ENCODE measurements at regions not wholly inside any gene's neighbourhood (a gene's known extent, or its start where the extent isn't known, plus 50 kb on each side); places are given as distances from the start of the nearest gene placed in this dataset.

GRCh38 chr1:78726686-78727085 is 77.1 kb downstream of the IFI44 start:
- H3K4me1 Mint-ChIP-seq: no peaks in the 10 kb centered on the region
- WGBS (ENCODE audit: extremely low coverage, insufficient read length, low lambda C conversion rate): no CpG with 5 or more reads among the region's 1 CpG

More at GRCh38 chr1:78726686-78727085, 77.1 kb downstream of the IFI44 start:
- Histone ChIP-seq H3K14ac (ENCODE audit: insufficient read depth, low read length) (no peak overlapping the region), H4K91ac (ENCODE audit: insufficient read length, low read depth, low read length) (no peak overlapping the region), H3K79me2 (ENCODE audit: insufficient read depth, low read length) (no peaks in the 10 kb centered on the region), H3K9me3 (ENCODE audit: control insufficient read depth, low read depth, low read length) (no peaks in the 10 kb centered on the region), H3K4me1 (ENCODE audit: insufficient read depth, low read length) (no peaks in the 10 kb centered on the region), H3T11ph (ENCODE audit: low read length) (no peak overlapping the region), H3K27ac (ENCODE audit: insufficient read length, low read depth, low read length) (no peak overlapping the region), H4K5ac (ENCODE audit: insufficient read length, low read depth, low read length) (no peak overlapping the region), H3K27me3 (ENCODE audit: insufficient read depth, low read length) (no peaks in the 10 kb centered on the region), H2BK20ac (ENCODE audit: low read depth, low read length, poor library complexity, severe bottlenecking) (no peak overlapping the region), H3K4me2 (ENCODE audit: insufficient read depth, insufficient read length, low read length) (no peak overlapping the region), H3K4ac (ENCODE audit: low read depth, low read length) (no peak overlapping the region), H3K56ac (ENCODE audit: insufficient read length, low read depth, low read length) (no peak overlapping the region), H3K18ac (ENCODE audit: insufficient read length, low read depth, low read length) (no peak overlapping the region), H4K20me1 (ENCODE audit: control insufficient read depth, insufficient read depth, insufficient read length) (no peaks in the 10 kb centered on the region), H2BK12ac (ENCODE audit: insufficient read length, low read depth, low read length) (no peak overlapping the region), H3K23ac (ENCODE audit: insufficient read length, low read depth, low read length) (no peak overlapping the region), H2AFZ (ENCODE audit: low read length) (no peak overlapping the region), H2BK5ac (ENCODE audit: insufficient read length, low read length) (no peak overlapping the region), H2BK120ac (ENCODE audit: low read depth, low read length, poor library complexity, severe bottlenecking) (no peak overlapping the region), H3K23me2 (ENCODE audit: insufficient read length, low read depth, low read length, poor library complexity, severe bottlenecking) (no peaks in the 10 kb centered on the region), H2BK15ac (ENCODE audit: low read depth, low read length) (no peak overlapping the region), H3K79me1 (ENCODE audit: insufficient read depth, low read depth, low read length, poor library complexity, severe bottlenecking) (no peaks in the 10 kb centered on the region), H2AK5ac (ENCODE audit: insufficient read length, low read length) (no peak overlapping the region), H3K9ac (ENCODE audit: extremely low read depth, insufficient read length, low read length) (no peak overlapping the region), H4K8ac (replicated peaks; ENCODE audit: insufficient read length, low read depth, low read length) (no peak overlapping the region)
- Mint-ChIP-seq H3K4me3 (no peak overlapping the region), H3K27me3 (ENCODE audit: low read depth) (no peaks in the 10 kb centered on the region), H3K9me3 (no peaks in the 10 kb centered on the region), H3K27ac (no peak overlapping the region), H3K36me3 (ENCODE audit: insufficient read depth in 1 of 3, low read depth in 3 of 3) (no peaks in the 10 kb centered on the region)
- DNase-seq: no peak
- no peak for TF ChIP-seq CTCF (conservative IDR thresholded peaks at IDR 0.05)

Measured in H9 (cell line).